Spleen (tissue), 11 donors: ENCODE measurements at regions not wholly inside any gene's neighbourhood (a gene's known extent, or its start where the extent isn't known, plus 50 kb on each side); places are given as distances from the start of the nearest gene placed in this dataset.
A peak's percentile ranks its signal among the peaks of the same experiment; 100 is the strongest.
"Not testable (repeated sequence)": the region's sequence is repeated elsewhere in the genome, so short reads cannot be mapped to it uniquely, and the experiment has no call there.

ENCODE experiments used
- DNase-seq: peaks from one replicate; pipeline ENCODE4 v3.0.0-alpha.2; 2020
- H3K27ac ChIP-seq, 8 donors: fragments of 200-600 bp; sonication (generic) in 7 of 8; 1 replicate in 4 of 8; 2 replicates in 4 of 8; pipeline versions ENCODE4 v1.5.0 to v1.8.0; 2016 to 2021; ENCODE audit warnings: inconsistent platforms in 4 of 8, mild to moderate bottlenecking in 4 of 8, moderate library complexity in 1 of 8
- H3K27me3 ChIP-seq, 7 donors: fragments of 200-600 bp; sonication (generic) in 6 of 7; replicated peaks in 1 of 7; 1 replicate in 4 of 7; 2 replicates in 3 of 7; pipeline versions ENCODE4 v1.5.0 to v1.8.0; 2016 to 2021; ENCODE audit warnings: inconsistent platforms in 3 of 7, mild to moderate bottlenecking in 1 of 7
- H3K36me3 ChIP-seq, 6 donors: fragments of 200-600 bp; sonication (generic) in 5 of 6; 1 replicate in 4 of 6; 2 replicates in 2 of 6; pipeline versions ENCODE4 v1.5.0 to v1.8.0; 2016 to 2021; ENCODE audit warnings: inconsistent platforms in 2 of 6
- H3K4me1 ChIP-seq, 6 donors: fragments of 200-600 bp; sonication (generic) in 5 of 6; 1 replicate in 3 of 6; 2 replicates in 3 of 6; pipeline versions ENCODE4 v1.5.0 to v1.8.0; 2016 to 2021; ENCODE audit warnings: inconsistent platforms in 3 of 6
- H3K4me3 ChIP-seq, 8 donors: fragments of 200-600 bp; sonication (generic) in 7 of 8; 1 replicate in 4 of 8; 2 replicates in 4 of 8; pipeline versions ENCODE4 v1.5.0 to v1.8.0; 2016 to 2021; ENCODE audit warnings: inconsistent platforms in 4 of 8, mild to moderate bottlenecking in 4 of 8, moderate library complexity in 2 of 8
- H3K9me3 ChIP-seq, 8 donors: fragments of 200-600 bp; sonication (generic) in 7 of 8; 1 replicate in 4 of 8; 2 replicates in 4 of 8; pipeline versions ENCODE4 v1.5.0 to v1.8.0; 2016 to 2021; ENCODE audit warnings: inconsistent platforms in 4 of 8
- CTCF ChIP-seq, 11 experiments: fragments of 200-600 bp in 7 of 11; fragments of 450-650 bp in 4 of 11; sonication (generic) in 4 of 11; IDR thresholded peaks in 8 of 11; conservative IDR thresholded peaks in 3 of 11; 1 replicate in 7 of 11; 2 replicates in 4 of 11; pipeline versions ENCODE4 v1.4.0 to v1.8.0; 2016 to 2021; ENCODE audit warnings: antibody characterized with exemption in 11 of 11, inconsistent platforms in 4 of 11, mild to moderate bottlenecking in 1 of 11
- POLR2A ChIP-seq, 3 donors: fragments of 450-650 bp; IDR thresholded peaks; one replicate each; pipeline ENCODE4 v1.5.1; 2017; ENCODE audit warnings: antibody characterized with exemption in 3 of 3, mild to moderate bottlenecking in 1 of 3
- POLR2AphosphoS5 ChIP-seq, 3 donors: sonication (generic); formaldehyde crosslinking; IDR thresholded peaks; one replicate each; pipeline ENCODE4 v1.5.1; 2017; ENCODE audit warnings: antibody characterized with exemption in 3 of 3
- WGBS, 5 donors: extraction: QIAGEN DNeasy Blood & Tissue Kit in 3 of 5; methylation state at CpG; one replicate each; pipeline versions ENCODE4 v1.1.5 to v1.1.7; 2013 to 2018; 5-methylcytosine and 5-hydroxymethylcytosine counted together
- intact Hi-C: fragments of 100-400 bp; cut with DNase I; formaldehyde crosslinking; loops from one replicate; pipeline ENCODE4 v1.15.0; 2023; ENCODE audit warnings: low total_unique reads
- donor health status: healthy with polysubstance abuse.
- donor health status: DM: no; HTN: no; CAD: no; lungs with moderate emphysema.
- donor health status: DM: no; HTN: no; CAD: no.
- donor health status: Bipolar disorder and iron deficiency.
- donor health status: healthy.
- donor health status: DM: no; HTN: no; CAD: no.
- donor health status: DM: yes; HTN: yes; CAD: no.

GRCh38 chr13:87557788-87558187 is 113.4 kb upstream of the SLITRK5 start:
- 63 to 81% (median 71%) methylated on average over 2 of the region's 2 CpGs for whole genome bisulfite sequencing, 5 donors
- H3K27ac ChIP-seq, result no peak overlapping the region
- H3K36me3 ChIP-seq, result no peaks in the 10 kb centered on the region
- no peaks in the 10 kb centered on the region for H3K4me1 ChIP-seq
- intact Hi-C loops, result no loop called here
- no peak for DNase-seq
- no peaks in the 10 kb centered on the region for H3K27me3 ChIP-seq
- no peak for TF ChIP-seq POLR2A (IDR thresholded peaks at IDR 0.05)
- no peak for TF ChIP-seq CTCF (IDR thresholded peaks at IDR 0.05 in 8 of 11, conservative IDR thresholded peaks at IDR 0.05 in 3 of 11)
- TF ChIP-seq POLR2AphosphoS5 (IDR thresholded peaks at IDR 0.05), result no peak
- no peak overlapping the region for H3K4me3 ChIP-seq
- peaks cover 0 to 11% (median 0%) of the 10 kb centered on the region in 8 donors for H3K9me3 ChIP-seq

- H3K4me3 ChIP-seq, intact Hi-C loops, H3K27ac ChIP-seq, H3K36me3 ChIP-seq, H3K27me3 ChIP-seq, H3K4me1 ChIP-seq: not testable (repeated sequence)
- peaks cover 0 to 40% (median 17%) of the 10 kb centered on the region in 8 donors for H3K9me3 ChIP-seq
- peak; percentile 59 for DNase-seq
- 87 to 98% (median 95%) methylated on average over 14 to 31 of the region's 31 CpGs for WGBS, 5 donors
Measured at GRCh38 chr13:87561580-87561979, 109.6 kb upstream of the SLITRK5 start.

GRCh38 chr13:87570669-87571068 is 100.5 kb upstream of the SLITRK5 start:
- H3K27ac ChIP-seq, result no peak overlapping the region
- no peaks in the 10 kb centered on the region for H3K27me3 ChIP-seq
- intact Hi-C loops, result no loop called here
- no peak overlapping the region for H3K4me3 ChIP-seq
- H3K9me3 ChIP-seq, result peaks cover 0 to 19% (median 5%) of the 10 kb centered on the region in 8 donors
- no peak for DNase-seq
- H3K4me1 ChIP-seq, result no peaks in the 10 kb centered on the region
- TF ChIP-seq POLR2AphosphoS5 (IDR thresholded peaks at IDR 0.05), result no peak
- no peak for TF ChIP-seq POLR2A (IDR thresholded peaks at IDR 0.05)
- no peak for TF ChIP-seq CTCF (IDR thresholded peaks at IDR 0.05 in 8 of 11, conservative IDR thresholded peaks at IDR 0.05 in 3 of 11)
- 41 to 63% (median 50%) methylated on average over 2 of the region's 2 CpGs for WGBS, 5 donors
- no peaks in the 10 kb centered on the region for H3K36me3 ChIP-seq

GRCh38 chr13:87582399-87582798 is 88.8 kb upstream of the SLITRK5 start:
- TF ChIP-seq POLR2A (IDR thresholded peaks at IDR 0.05) (no peak), CTCF (IDR thresholded peaks at IDR 0.05 in 8 of 11, conservative IDR thresholded peaks at IDR 0.05 in 3 of 11) (no peak), POLR2AphosphoS5 (IDR thresholded peaks at IDR 0.05) (no peak)
- Histone ChIP-seq H3K4me1 (no peaks in the 10 kb centered on the region), H3K36me3 (no peaks in the 10 kb centered on the region), H3K27me3 (no peaks in the 10 kb centered on the region), H3K9me3 (peaks cover 0 to 6% (median 0%) of the 10 kb centered on the region in 8 donors), H3K27ac (no peak overlapping the region), H3K4me3 (no peak overlapping the region)
- intact Hi-C loops, result no loop called here
- DNase-seq, result no peak

- no peak for DNase-seq
- no peak overlapping the region for H3K27ac ChIP-seq
- TF ChIP-seq POLR2A (IDR thresholded peaks at IDR 0.05), result no peak
- TF ChIP-seq POLR2AphosphoS5 (IDR thresholded peaks at IDR 0.05), result no peak
- no peak for TF ChIP-seq CTCF (IDR thresholded peaks at IDR 0.05 in 8 of 11, conservative IDR thresholded peaks at IDR 0.05 in 3 of 11)
- H3K4me1 ChIP-seq, result no peaks in the 10 kb centered on the region
- intact Hi-C loops, result no loop called here
- no peak overlapping the region for H3K4me3 ChIP-seq
- WGBS, 5 donors, result 82 to 97% (median 92%) methylated on average over 1 of the region's 1 CpG
- peaks cover 0 to 10% (median 1%) of the 10 kb centered on the region in 8 donors for H3K9me3 ChIP-seq
- no peaks in the 10 kb centered on the region for H3K27me3 ChIP-seq
- no peaks in the 10 kb centered on the region for H3K36me3 ChIP-seq
Measured at GRCh38 chr13:87590518-87590917, 80.7 kb upstream of the SLITRK5 start.

- H3K27me3 ChIP-seq, intact Hi-C loops, H3K4me3 ChIP-seq, DNase-seq, H3K4me1 ChIP-seq, H3K27ac ChIP-seq, H3K36me3 ChIP-seq: not testable (repeated sequence)
- WGBS, 5 donors, result 71 to 80% (median 75%) methylated on average over 2 of the region's 2 CpGs
- peaks cover 0 to 23% (median 10%) of the 10 kb centered on the region in 8 donors for H3K9me3 ChIP-seq
Measured at GRCh38 chr13:87604437-87604836, 66.7 kb upstream of the SLITRK5 start.
